Neuronal stem cell (in vitro differentiated cells): ENCODE measurements at regions not wholly inside any gene's neighbourhood (a gene's known extent, or its start where the extent isn't known, plus 50 kb on each side); places are given as distances from the start of the nearest gene placed in this dataset.

Experiments
- DNase-seq: peaks from one replicate; pipeline ENCODE4 v3.0.0-alpha.2; 2013; ENCODE audit warnings: low spot score
- H2AFZ ChIP-seq: one replicate; pipeline ENCODE4 v1.6.1; 2013; ENCODE audit warnings: mild to moderate bottlenecking, low read length, inconsistent platforms
- H2AK5ac ChIP-seq: 2 replicates; pipeline ENCODE4 v1.6.1; 2013; ENCODE audit warnings: low read depth, mild to moderate bottlenecking, inconsistent platforms, low read length, moderate library complexity, mixed read lengths
- H2BK120ac ChIP-seq: 2 replicates; pipeline ENCODE4 v1.6.1; 2013; ENCODE audit warnings: low read depth, mild to moderate bottlenecking, inconsistent platforms, low read length, moderate library complexity, mixed read lengths
- H2BK12ac ChIP-seq: one replicate; pipeline ENCODE4 v1.6.1; 2013; ENCODE audit warnings: low read length, inconsistent platforms
- H2BK15ac ChIP-seq: 2 replicates; pipeline ENCODE4 v1.6.1; 2013; ENCODE audit warnings: mild to moderate bottlenecking, low read length, inconsistent platforms, mixed read lengths
- H2BK5ac ChIP-seq: one replicate; pipeline ENCODE4 v1.6.1; 2013; ENCODE audit warnings: inconsistent platforms, mild to moderate bottlenecking, low read length, moderate library complexity
- H3K14ac ChIP-seq: one replicate; pipeline ENCODE4 v1.6.1; 2013; ENCODE audit warnings: low read length, inconsistent platforms
- H3K18ac ChIP-seq: 2 replicates; pipeline ENCODE4 v1.6.1; 2013; ENCODE audit warnings: low read length, inconsistent platforms
- H3K23ac ChIP-seq: 2 replicates; pipeline ENCODE4 v1.6.1; 2013; ENCODE audit warnings: low read depth, mild to moderate bottlenecking, mixed read lengths, low read length, inconsistent platforms; ENCODE audit not compliant: poor library complexity
- H3K27ac ChIP-seq: replicated peaks from 3 replicates; pipeline ENCODE4 v1.5.1; 2013; ENCODE audit warnings: low read length, inconsistent platforms
- H3K27me3 ChIP-seq, 3 experiments: 2 replicates each; pipeline ENCODE4 v1.6.1; 2013; ENCODE audit warnings: low read length in 3 of 3, mild to moderate bottlenecking in 2 of 3, inconsistent platforms in 1 of 3, low read depth in 1 of 3, mixed read lengths in 1 of 3, moderate library complexity in 1 of 3; ENCODE audit not compliant: control insufficient read depth in 3 of 3, insufficient read depth in 3 of 3
- H3K36me3 ChIP-seq, 2 donors: replicated peaks in 1 of 2; 2 replicates each; pipeline ENCODE4 v1.6.1; 2013; ENCODE audit warnings: low read length in 2 of 2; ENCODE audit not compliant: control insufficient read depth in 2 of 2, insufficient read depth in 2 of 2
- H3K4ac ChIP-seq: 2 replicates; pipeline ENCODE4 v1.6.1; 2013; ENCODE audit warnings: inconsistent platforms, mild to moderate bottlenecking, low read length, moderate library complexity
- H3K4me1 ChIP-seq, 2 donors: 1 replicate in 1 of 2; 2 replicates in 1 of 2; pipeline ENCODE4 v1.6.1; 2013; ENCODE audit warnings: low read length in 2 of 2, low read depth in 1 of 2; ENCODE audit not compliant: control insufficient read depth in 2 of 2, insufficient read depth in 1 of 2
- H3K4me2 ChIP-seq: one replicate; pipeline ENCODE4 v1.6.1; 2013; ENCODE audit warnings: mild to moderate bottlenecking, low read length, inconsistent platforms; ENCODE audit not compliant: insufficient read depth, poor library complexity, severe bottlenecking
- H3K4me3 ChIP-seq, 2 donors: 2 replicates each; pipeline ENCODE4 v1.5.1; 2013; ENCODE audit warnings: low read length in 2 of 2, mild to moderate bottlenecking in 2 of 2, inconsistent platforms in 1 of 2, moderate library complexity in 1 of 2
- H3K79me1 ChIP-seq: one replicate; pipeline ENCODE4 v1.6.1; 2013; ENCODE audit warnings: low read depth, mild to moderate bottlenecking, inconsistent platforms, low read length, moderate library complexity
- H3K9ac ChIP-seq: one replicate; pipeline ENCODE4 v1.6.1; 2013; ENCODE audit warnings: mild to moderate bottlenecking, low read depth, low read length, inconsistent platforms; ENCODE audit not compliant: poor library complexity
- H3K9me3 ChIP-seq, 2 donors: replicated peaks in 1 of 2; 2 replicates each; pipeline versions ENCODE3 to v1.6.1; 2013; ENCODE audit warnings: low read length in 2 of 2, mild to moderate bottlenecking in 2 of 2, inconsistent platforms in 1 of 2, low read depth in 1 of 2, mixed read lengths in 1 of 2, moderate library complexity in 1 of 2; ENCODE audit not compliant: control insufficient read depth in 2 of 2, insufficient read depth in 1 of 2
- H4K8ac ChIP-seq: one replicate; pipeline ENCODE4 v1.6.1; 2013; ENCODE audit warnings: low read depth, mild to moderate bottlenecking, inconsistent platforms, low read length, moderate library complexity
- H4K91ac ChIP-seq: one replicate; pipeline ENCODE4 v1.6.1; 2013; ENCODE audit warnings: low read length, low read depth, mild to moderate bottlenecking, inconsistent platforms; ENCODE audit not compliant: poor library complexity
- WGBS, 2 donors: extraction: QIAGEN DNeasy Blood & Tissue Kit; methylation state at CpG; one replicate each; pipeline ENCODE4 v1.1.7; 2013; ENCODE audit warnings: missing lambda C conversion rate in 2 of 2, mixed read lengths in 1 of 2; ENCODE audit not compliant: insufficient read length in 2 of 2, insufficient replicate concordance in 1 of 2; ENCODE audit errors: extremely low coverage in 2 of 2; 5-methylcytosine and 5-hydroxymethylcytosine counted together

GRCh38 chr2:223267160-223267951 is 215.4 kb downstream of the KCNE4 start:
- no peak overlapping the region for H3K4me3 ChIP-seq
- no peak overlapping the region for H3K4ac ChIP-seq
- H3K36me3 ChIP-seq = no peaks in the 10 kb centered on the region
- H2BK15ac ChIP-seq = no peak overlapping the region
- H4K8ac ChIP-seq = no peak overlapping the region
- no peak overlapping the region for H3K4me2 ChIP-seq
- no peaks in the 10 kb centered on the region for H3K79me1 ChIP-seq
- H3K27me3 ChIP-seq = no peaks in the 10 kb centered on the region
- no peak overlapping the region for H3K9ac ChIP-seq
- no peak for DNase-seq
- H2BK120ac ChIP-seq = no peak overlapping the region
- H3K18ac ChIP-seq = no peak overlapping the region
- no peak overlapping the region for H3K23ac ChIP-seq
- no peak overlapping the region for H2BK5ac ChIP-seq
- no peak overlapping the region for H2AK5ac ChIP-seq
- no peak overlapping the region for H2AFZ ChIP-seq
- peaks cover 0 to 4% of the 10 kb centered on the region in 2 donors for H3K4me1 ChIP-seq
- no peak overlapping the region for H3K14ac ChIP-seq
- no peak overlapping the region for H3K27ac ChIP-seq
- peaks cover 0 to 2% of the 10 kb centered on the region in 2 donors for H3K9me3 ChIP-seq
- no peak overlapping the region for H4K91ac ChIP-seq
- no peak overlapping the region for H2BK12ac ChIP-seq
- WGBS, 2 donors = no CpG with 5 or more reads among the region's 6 CpGs

- DNase-seq = no peak
- H3K27ac ChIP-seq = no peak overlapping the region
- H3K9me3 ChIP-seq = peaks cover 0 to 2% of the 10 kb centered on the region in 2 donors
- no peak overlapping the region for H2BK5ac ChIP-seq
- peaks cover 0 to 4% of the 10 kb centered on the region in 2 donors for H3K4me1 ChIP-seq
- H3K36me3 ChIP-seq = no peaks in the 10 kb centered on the region
- no peak overlapping the region for H2BK120ac ChIP-seq
- no peak overlapping the region for H3K4ac ChIP-seq
- no peak overlapping the region for H2BK15ac ChIP-seq
- no peaks in the 10 kb centered on the region for H3K79me1 ChIP-seq
- no peak overlapping the region for H3K14ac ChIP-seq
- WGBS, 2 donors = no CpG with 5 or more reads among the region's 1 CpG
- H2AFZ ChIP-seq = no peak overlapping the region
- H2BK12ac ChIP-seq = no peak overlapping the region
- H3K18ac ChIP-seq = no peak overlapping the region
- H3K9ac ChIP-seq = no peak overlapping the region
- no peak overlapping the region for H4K8ac ChIP-seq
- no peak overlapping the region for H3K4me3 ChIP-seq
- no peak overlapping the region for H3K23ac ChIP-seq
- H3K27me3 ChIP-seq = no peaks in the 10 kb centered on the region
- no peak overlapping the region for H2AK5ac ChIP-seq
- no peak overlapping the region for H3K4me2 ChIP-seq
- no peak overlapping the region for H4K91ac ChIP-seq
These were observed 217.4 kb downstream of the KCNE4 start for GRCh38 chr2:223269386-223269785.

- Histone ChIP-seq H3K23ac (no peak overlapping the region), H3K14ac (no peak overlapping the region), H3K27me3 (peaks cover 0 to under 1% (median 0%) of the 10 kb centered on the region in 3 experiments), H3K27ac (no peak overlapping the region), H3K18ac (no peak overlapping the region), H3K4ac (no peak overlapping the region), H2AK5ac (no peak overlapping the region), H3K36me3 (no peaks in the 10 kb centered on the region), H2BK12ac (no peak overlapping the region), H3K9me3 (peaks cover 0 to 2% of the 10 kb centered on the region in 2 donors), H3K4me2 (no peak overlapping the region), H2AFZ (no peak overlapping the region), H2BK15ac (no peak overlapping the region), H4K91ac (no peak overlapping the region), H3K9ac (no peak overlapping the region), H3K4me3 (no peak overlapping the region), H3K4me1 (no peaks in the 10 kb centered on the region), H3K79me1 (no peaks in the 10 kb centered on the region), H4K8ac (no peak overlapping the region), H2BK120ac (no peak overlapping the region), H2BK5ac (no peak overlapping the region)
- DNase-seq = no peak
- no CpG with 5 or more reads among the region's 5 CpGs for WGBS, 2 donors
These were observed 218.6 kb downstream of the KCNE4 start for GRCh38 chr2:223270548-223270947.

GRCh38 chr2:223273995-223274394 is 222.0 kb downstream of the KCNE4 start:
- no peaks in the 10 kb centered on the region for H3K9me3 ChIP-seq
- no peak overlapping the region for H3K4ac ChIP-seq

More at GRCh38 chr2:223273995-223274394, 222.0 kb downstream of the KCNE4 start:
- no peak for DNase-seq
- Histone ChIP-seq H2BK15ac (no peak overlapping the region), H3K4me1 (no peaks in the 10 kb centered on the region), H4K8ac (no peak overlapping the region), H3K18ac (no peak overlapping the region), H2BK12ac (no peak overlapping the region), H3K27ac (no peak overlapping the region), H3K4me2 (no peak overlapping the region), H2AFZ (no peak overlapping the region), H3K4me3 (no peak overlapping the region), H3K23ac (no peak overlapping the region), H2BK5ac (no peak overlapping the region), H2BK120ac (no peak overlapping the region), H3K79me1 (no peaks in the 10 kb centered on the region), H3K27me3 (peaks cover 0 to 5% (median 0%) of the 10 kb centered on the region in 3 experiments), H4K91ac (no peak overlapping the region), H3K36me3 (no peaks in the 10 kb centered on the region), H3K14ac (no peak overlapping the region), H2AK5ac (no peak overlapping the region), H3K9ac (no peak overlapping the region)
